BE2C (cell line): ENCODE measurements at regions not wholly inside any gene's neighbourhood (a gene's known extent, or its start where the extent isn't known, plus 50 kb on each side); places are given as distances from the start of the nearest gene placed in this dataset.

Experiments used
- DNase-seq: peaks from one replicate; pipeline ENCODE4 v3.0.0-alpha.2; 2020
- H3K27me3 ChIP-seq: fragments of 250-450 bp; sonication (Bioruptor Pico); 2 replicates; pipeline ENCODE4 v1.5.1; 2020; ENCODE audit warnings: mild to moderate bottlenecking
- H3K36me3 ChIP-seq: fragments of 250-450 bp; sonication (Bioruptor Pico); 2 replicates; pipeline ENCODE4 v1.5.1; 2020; ENCODE audit warnings: mild to moderate bottlenecking
- H3K4me1 ChIP-seq: fragments of 250-450 bp; sonication (Bioruptor Pico); 2 replicates; pipeline ENCODE4 v1.5.1; 2020
- H3K4me3 ChIP-seq: 2 replicates; pipeline ENCODE4 v1.5.1; 2011; ENCODE audit warnings: low read depth, low read length
- H3K9me3 ChIP-seq: fragments of 250-450 bp; sonication (Bioruptor Pico); 2 replicates; pipeline ENCODE4 v1.5.1; 2020
- TF ChIP-seq, protein P1 (sequence below): IDR thresholded peaks from 2 replicates; pipeline ENCODE4 v1.5.1; 2012; ENCODE audit warnings: mild to moderate bottlenecking, low read depth, low read length

DNA sequence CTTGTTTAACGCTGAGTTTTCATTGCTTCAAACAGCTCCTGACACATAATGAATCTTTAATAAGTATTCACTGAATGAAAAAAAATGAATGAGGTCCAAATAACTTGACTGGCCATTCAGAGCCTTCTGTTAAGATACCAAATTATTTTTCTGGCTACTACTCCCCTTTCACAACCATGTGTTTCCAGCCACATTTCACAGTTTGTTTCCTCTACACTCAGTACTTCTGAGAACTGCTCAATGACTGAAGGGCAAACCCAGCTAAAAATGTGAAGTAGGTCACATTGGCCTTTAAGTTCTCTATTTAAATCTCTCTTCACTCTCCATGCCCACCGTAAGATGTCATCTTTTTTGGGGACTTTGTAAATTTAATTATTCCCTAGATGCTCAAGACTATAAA lies 78.4 kb upstream of the KRR1 start:
- peaks cover 6% of the 10 kb centered on the region for H3K4me1 ChIP-seq
- H3K4me3 ChIP-seq, result no peak overlapping the region
- TF ChIP-seq, protein P1, sequence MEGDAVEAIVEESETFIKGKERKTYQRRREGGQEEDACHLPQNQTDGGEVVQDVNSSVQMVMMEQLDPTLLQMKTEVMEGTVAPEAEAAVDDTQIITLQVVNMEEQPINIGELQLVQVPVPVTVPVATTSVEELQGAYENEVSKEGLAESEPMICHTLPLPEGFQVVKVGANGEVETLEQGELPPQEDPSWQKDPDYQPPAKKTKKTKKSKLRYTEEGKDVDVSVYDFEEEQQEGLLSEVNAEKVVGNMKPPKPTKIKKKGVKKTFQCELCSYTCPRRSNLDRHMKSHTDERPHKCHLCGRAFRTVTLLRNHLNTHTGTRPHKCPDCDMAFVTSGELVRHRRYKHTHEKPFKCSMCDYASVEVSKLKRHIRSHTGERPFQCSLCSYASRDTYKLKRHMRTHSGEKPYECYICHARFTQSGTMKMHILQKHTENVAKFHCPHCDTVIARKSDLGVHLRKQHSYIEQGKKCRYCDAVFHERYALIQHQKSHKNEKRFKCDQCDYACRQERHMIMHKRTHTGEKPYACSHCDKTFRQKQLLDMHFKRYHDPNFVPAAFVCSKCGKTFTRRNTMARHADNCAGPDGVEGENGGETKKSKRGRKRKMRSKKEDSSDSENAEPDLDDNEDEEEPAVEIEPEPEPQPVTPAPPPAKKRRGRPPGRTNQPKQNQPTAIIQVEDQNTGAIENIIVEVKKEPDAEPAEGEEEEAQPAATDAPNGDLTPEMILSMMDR, result no peak
- no peaks in the 10 kb centered on the region for H3K36me3 ChIP-seq
- H3K9me3 ChIP-seq, result no peaks in the 10 kb centered on the region
- no peaks in the 10 kb centered on the region for H3K27me3 ChIP-seq
- no peak for DNase-seq

DNA sequence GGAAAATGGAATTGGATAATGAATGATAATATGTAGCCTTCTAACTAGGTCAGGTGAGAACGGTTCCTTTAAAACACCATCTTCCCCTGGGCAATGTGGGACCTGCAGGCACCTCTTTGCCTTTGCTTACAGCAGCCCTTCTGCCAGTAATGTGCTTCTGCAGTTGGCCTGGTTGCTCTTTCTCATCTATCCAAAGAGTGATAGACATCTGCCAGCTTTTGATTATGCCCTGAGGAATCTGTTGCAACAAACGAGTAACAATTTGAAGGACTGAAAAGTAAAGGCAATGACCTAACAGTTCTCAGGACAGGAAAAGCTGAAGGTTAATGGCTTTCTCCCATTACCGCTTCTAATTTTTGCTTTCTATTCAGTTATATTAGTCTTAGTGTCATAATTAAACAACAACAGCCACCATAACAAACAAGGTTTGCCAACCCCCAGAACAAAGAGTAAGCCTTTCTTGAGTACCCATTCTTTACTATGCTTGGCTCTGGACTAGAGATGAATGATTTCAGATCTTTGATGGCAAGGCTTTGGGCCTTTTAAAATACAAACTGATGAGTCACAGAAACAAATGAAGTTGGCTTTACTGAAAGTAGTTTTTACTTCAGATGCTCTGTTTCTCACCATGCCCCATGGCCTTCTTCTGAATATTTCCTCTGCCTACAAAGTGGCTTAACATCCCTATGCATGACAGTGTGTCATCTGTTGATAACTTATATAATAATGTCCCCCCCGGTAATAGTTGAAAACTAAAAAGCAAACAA lies 76.1 kb upstream of the KRR1 start:
- Histone ChIP-seq H3K9me3 (no peaks in the 10 kb centered on the region), H3K4me1 (peaks cover 6% of the 10 kb centered on the region), H3K4me3 (no peak overlapping the region), H3K27me3 (no peaks in the 10 kb centered on the region), H3K36me3 (no peaks in the 10 kb centered on the region)
- TF ChIP-seq, protein P1, result no peak
- no peak for DNase-seq

GRCh38 chr12:75585330-75585729 lies 73.9 kb upstream of the KRR1 start:
- Histone ChIP-seq H3K9me3 (no peaks in the 10 kb centered on the region), H3K4me1 (no peaks in the 10 kb centered on the region), H3K4me3 (no peak overlapping the region), H3K27me3 (no peaks in the 10 kb centered on the region), H3K36me3 (no peaks in the 10 kb centered on the region)
- DNase-seq, result no peak
- TF ChIP-seq, protein P1, result no peak

- Histone ChIP-seq H3K27me3 (no peaks in the 10 kb centered on the region), H3K4me3 (no peak overlapping the region), H3K9me3 (no peaks in the 10 kb centered on the region), H3K36me3 (no peaks in the 10 kb centered on the region), H3K4me1 (no peaks in the 10 kb centered on the region)
- TF ChIP-seq, protein P1, result no peak
- no peak for DNase-seq
Observed at GRCh38 chr12:75583355-75583754, 71.9 kb upstream of the KRR1 start.

DNA sequence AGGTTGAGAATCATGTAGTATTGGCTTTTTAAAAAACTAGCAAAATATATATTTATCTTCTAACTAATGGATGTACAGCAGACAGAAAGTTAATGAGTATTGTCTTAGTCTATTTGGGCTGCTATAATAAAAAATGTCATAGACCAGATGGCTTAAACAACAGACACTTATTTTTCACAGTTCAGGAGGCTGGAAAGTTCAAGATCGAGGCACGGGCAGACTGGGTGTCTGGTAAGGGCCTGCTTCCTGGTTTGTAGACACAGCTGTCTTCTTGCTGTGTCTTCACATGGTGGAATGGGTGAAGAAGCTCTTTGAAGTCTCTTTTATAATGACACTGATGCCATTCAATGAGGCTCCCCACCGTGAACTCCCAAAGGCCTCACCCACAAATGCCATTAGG lies 70.1 kb upstream of the KRR1 start:
- no peaks in the 10 kb centered on the region for H3K4me1 ChIP-seq
- H3K9me3 ChIP-seq, result no peaks in the 10 kb centered on the region
- H3K4me3 ChIP-seq, result no peak overlapping the region
- no peak for DNase-seq
- H3K27me3 ChIP-seq, result no peaks in the 10 kb centered on the region
- H3K36me3 ChIP-seq, result no peaks in the 10 kb centered on the region
- TF ChIP-seq, protein P1, result no peak

DNA sequence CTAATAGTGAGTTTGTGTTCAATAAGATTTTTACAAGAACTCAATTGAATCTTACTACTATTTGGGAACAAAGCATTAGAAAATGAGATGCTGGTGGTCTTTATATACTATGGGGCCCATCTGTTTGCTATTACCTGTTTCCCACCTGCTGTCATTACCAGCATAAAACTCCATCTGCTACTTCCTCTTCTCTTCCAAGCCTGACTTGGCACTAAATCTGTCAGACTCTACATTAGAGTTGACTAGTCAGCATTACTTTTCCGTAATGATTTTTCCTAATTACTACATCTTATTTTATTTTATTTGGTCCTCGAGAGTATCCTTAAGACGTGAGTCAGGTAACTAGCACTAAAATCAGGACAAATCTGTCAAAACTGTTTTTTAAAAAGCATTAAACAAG lies 68.1 kb upstream of the KRR1 start:
- H3K4me1 ChIP-seq, result no peaks in the 10 kb centered on the region
- no peak overlapping the region for H3K4me3 ChIP-seq
- TF ChIP-seq, protein P1, result no peak
- DNase-seq, result no peak
- H3K36me3 ChIP-seq, result no peaks in the 10 kb centered on the region
- no peaks in the 10 kb centered on the region for H3K9me3 ChIP-seq
- no peaks in the 10 kb centered on the region for H3K27me3 ChIP-seq
